ENCODE measurements at regions not wholly inside any gene's neighbourhood (a gene's known extent, or its start where the extent isn't known, plus 50 kb on each side); places are given as distances from the start of the nearest gene placed in this dataset.
A peak's percentile ranks its signal among the peaks of the same experiment; 100 is the strongest.

GRCh38 chr5:73228052-73228451 lies 55.1 kb downstream of the TMEM174 start:
- DNase-seq: no peak
- dilution Hi-C loops (cut with HindIII; ENCODE audit: low sequenced_read_pairs, unreplicated experiment): no loop called here
- H3K79me1 ChIP-seq (ENCODE audit: low read depth in 1 of 2, low read length in 2 of 2): no peaks in the 10 kb centered on the region
- no peaks in the 10 kb centered on the region for H4K20me1 ChIP-seq (ENCODE audit: insufficient read depth, low read length)
- WGBS, 2 experiments (ENCODE audit: extremely low coverage in 2 of 2, insufficient read length in 1 of 2): 90% methylated on average over 2 of the region's 7 CpGs; no CpG with 5 or more reads in 1 of the 2 experiments
- H3K18ac ChIP-seq (ENCODE audit: low read depth, low read length): no peak overlapping the region
- no peaks in the 10 kb centered on the region for H3K27me3 ChIP-seq (ENCODE audit: control insufficient read depth, insufficient read depth, low read length)
- no peak overlapping the region for H2AK9ac ChIP-seq (replicated peaks; ENCODE audit: low read depth, low read length, poor library complexity)
- H2BK20ac ChIP-seq (ENCODE audit: low read depth, low read length): no peak overlapping the region
- H3K4ac ChIP-seq (ENCODE audit: low read depth, low read length): no peak overlapping the region
- CTCF ChIA-PET: interaction anchor here (0.6 kb wide), 1 partner anchor 51 kb away, joined by 3 read pairs; no protein-coding TSS in a partner anchor
- H4K5ac ChIP-seq (ENCODE audit: low read depth, low read length): no peak overlapping the region
- 0 out of 3 replicates have a peak overlapping the region, but pooled peaks have one; percentile 13 for H2BK15ac ChIP-seq (ENCODE audit: low read depth, low read length)
- no peak overlapping the region for H2AFZ ChIP-seq (replicated peaks; ENCODE audit: low read length, poor library complexity)
- no peak overlapping the region for H3K14ac ChIP-seq (replicated peaks; ENCODE audit: low read depth, low read length)
- intact Hi-C loops (cut with micrococcal nuclease): no loop called here
- peaks cover 2% of the 10 kb centered on the region; the same call in 1 of the 2 replicates for H3K9me3 ChIP-seq (ENCODE audit: control insufficient read depth, insufficient read depth, low read length)
- in situ Hi-C loops (cut with MboI; ENCODE audit: low sequenced_read_pairs): loop anchor here (10.0 kb wide), 1 partner anchor 217 kb away; the partner anchor contains the start of gene FOXD1
- no peak overlapping the region for H3K4me3 ChIP-seq (ENCODE audit: insufficient read depth, low read depth, low read length)
- TF ChIP-seq RFX5 (IDR thresholded peaks at IDR 0.05; ENCODE audit: low read depth, low read length): no peak
- no peak for TF ChIP-seq CTCF (conservative IDR thresholded peaks at IDR 0.05; ENCODE audit: low read depth, low read length)
- no peak for TF ChIP-seq RAD21 (IDR thresholded peaks at IDR 0.05; ENCODE audit: low read length)
- POLR2A ChIA-PET (ENCODE audit: unreplicated experiment): no interaction called here
- no peak overlapping the region for H3K27ac ChIP-seq (ENCODE audit: insufficient read depth, low read length)
- H3K4me2 ChIP-seq (ENCODE audit: low read depth, low read length): no peak overlapping the region
- H4K91ac ChIP-seq (ENCODE audit: insufficient read depth, low read depth, low read length): no peak overlapping the region
- H3K56ac ChIP-seq (ENCODE audit: extremely low read depth, insufficient read depth, low read length): no peak overlapping the region
- no peak overlapping the region for H3K23ac ChIP-seq (ENCODE audit: low read depth, low read length)
- no peak for ATAC-seq (ENCODE audit: low read depth)
- no peak overlapping the region for H4K8ac ChIP-seq (ENCODE audit: low read depth in 2 of 2, low read length in 2 of 2)
- no peak overlapping the region for H2AK5ac ChIP-seq (ENCODE audit: low read depth, low read length)
- H3K9ac ChIP-seq (ENCODE audit: low read depth, low read length): no peak overlapping the region
- no peak overlapping the region for H2BK5ac ChIP-seq (ENCODE audit: low read depth, low read length, poor library complexity, severe bottlenecking)
- no TSS peak for BruUV-seq (replicated peaks)
- peaks cover 11% of the 10 kb centered on the region for H3K4me1 ChIP-seq (ENCODE audit: control insufficient read depth, insufficient read depth, low read length)
- no peak overlapping the region for H2BK120ac ChIP-seq (ENCODE audit: low read depth, low read length)
- 0 out of 2 replicates have a peak, but pooled peaks cover 4% of the 10 kb centered on the region for H3K9me1 ChIP-seq (ENCODE audit: insufficient read depth, low read length)
- no peaks in the 10 kb centered on the region for H3K36me3 ChIP-seq (ENCODE audit: control insufficient read depth, insufficient read depth, low read length)

Measured in IMR-90 (cell line).